ENCODE measurements at regions not wholly inside any gene's neighbourhood (a gene's known extent, or its start where the extent isn't known, plus 50 kb on each side); places are given as distances from the start of the nearest gene placed in this dataset.

DNA sequence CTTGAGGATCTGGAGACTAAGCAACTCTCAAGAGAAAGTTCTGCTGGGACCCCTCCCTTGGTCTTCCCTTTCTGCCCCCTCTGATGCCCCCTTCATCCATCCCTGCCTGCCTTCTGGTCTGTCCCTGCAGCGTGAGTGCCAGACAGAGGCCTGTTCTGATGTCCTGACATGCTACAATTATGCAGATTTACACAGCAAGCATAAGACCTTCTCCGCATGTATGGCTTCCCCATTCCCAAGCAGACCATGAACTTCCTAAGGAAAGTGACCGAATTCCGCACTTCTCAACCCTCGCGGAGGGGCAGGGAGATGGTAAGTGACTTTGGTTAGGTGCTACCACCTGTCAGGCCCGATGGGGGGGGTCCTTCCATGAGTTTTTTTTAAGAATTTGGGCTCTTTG, 150.1 kb upstream of the SDK2 start:
- Mint-ChIP-seq H3K27ac (no peak overlapping the region), H3K9me3 (no peaks in the 10 kb centered on the region), H3K4me1 (ENCODE audit: low read depth) (no peaks in the 10 kb centered on the region), H3K4me3 (no peak overlapping the region), H3K36me3 (ENCODE audit: low read depth) (no peaks in the 10 kb centered on the region), H3K27me3 (ENCODE audit: low read depth) (no peaks in the 10 kb centered on the region)

DNA sequence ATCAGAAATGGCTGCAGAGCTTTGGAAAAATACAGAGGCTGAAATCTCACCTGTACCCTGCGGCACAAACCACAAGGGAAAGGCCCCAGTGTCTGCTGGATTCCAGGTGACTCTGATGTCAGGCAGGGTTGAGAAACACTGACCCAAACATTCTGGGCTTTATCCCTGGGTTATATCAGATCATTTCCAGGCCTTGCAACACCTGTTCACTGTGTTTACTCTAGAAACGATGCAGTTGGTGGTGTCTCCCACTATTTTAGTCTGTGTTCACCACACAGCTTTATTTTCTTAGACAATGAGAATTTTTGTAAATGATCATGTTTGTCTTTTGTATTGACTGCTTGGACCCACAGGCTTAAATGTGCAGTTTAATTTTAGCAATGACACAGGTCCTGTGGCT, 151.5 kb upstream of the SDK2 start:
- Mint-ChIP-seq H3K4me1 (ENCODE audit: low read depth) (no peaks in the 10 kb centered on the region), H3K36me3 (ENCODE audit: low read depth) (no peaks in the 10 kb centered on the region), H3K9me3 (no peaks in the 10 kb centered on the region), H3K4me3 (no peak overlapping the region), H3K27me3 (ENCODE audit: low read depth) (no peaks in the 10 kb centered on the region), H3K27ac (no peak overlapping the region)

DNA sequence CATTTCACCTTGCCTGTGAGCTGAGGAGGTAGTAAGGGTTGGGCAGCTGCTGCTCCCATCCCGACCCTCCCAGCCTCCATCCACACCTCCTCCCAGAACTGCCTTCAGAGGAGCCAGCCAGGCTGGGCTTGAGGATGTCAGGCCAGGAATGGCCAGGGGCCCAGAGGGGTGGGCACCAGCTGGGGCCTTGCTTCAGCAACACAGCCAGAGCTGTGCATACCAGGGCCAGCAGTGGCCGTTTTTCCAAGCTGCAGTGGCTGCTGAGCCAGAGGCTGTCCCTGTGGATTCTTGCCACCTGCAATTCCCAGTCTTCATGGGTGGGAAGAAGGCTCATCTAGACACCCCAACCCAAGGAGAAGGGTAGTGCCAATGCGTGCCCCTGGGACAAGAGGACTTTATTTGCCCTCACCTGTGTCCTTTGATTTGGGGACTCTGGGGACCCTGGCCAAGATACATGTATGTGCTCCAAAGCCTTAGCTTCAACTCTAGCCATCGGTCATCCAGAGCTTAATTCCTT, 153.4 kb upstream of the SDK2 start:
- no peaks in the 10 kb centered on the region for H3K27me3 Mint-ChIP-seq (ENCODE audit: low read depth)
- no peaks in the 10 kb centered on the region for H3K4me1 Mint-ChIP-seq (ENCODE audit: low read depth)
- no peak overlapping the region for H3K4me3 Mint-ChIP-seq
- H3K36me3 Mint-ChIP-seq (ENCODE audit: low read depth): no peaks in the 10 kb centered on the region
- H3K9me3 Mint-ChIP-seq: no peaks in the 10 kb centered on the region
- H3K27ac Mint-ChIP-seq: no peak overlapping the region

DNA sequence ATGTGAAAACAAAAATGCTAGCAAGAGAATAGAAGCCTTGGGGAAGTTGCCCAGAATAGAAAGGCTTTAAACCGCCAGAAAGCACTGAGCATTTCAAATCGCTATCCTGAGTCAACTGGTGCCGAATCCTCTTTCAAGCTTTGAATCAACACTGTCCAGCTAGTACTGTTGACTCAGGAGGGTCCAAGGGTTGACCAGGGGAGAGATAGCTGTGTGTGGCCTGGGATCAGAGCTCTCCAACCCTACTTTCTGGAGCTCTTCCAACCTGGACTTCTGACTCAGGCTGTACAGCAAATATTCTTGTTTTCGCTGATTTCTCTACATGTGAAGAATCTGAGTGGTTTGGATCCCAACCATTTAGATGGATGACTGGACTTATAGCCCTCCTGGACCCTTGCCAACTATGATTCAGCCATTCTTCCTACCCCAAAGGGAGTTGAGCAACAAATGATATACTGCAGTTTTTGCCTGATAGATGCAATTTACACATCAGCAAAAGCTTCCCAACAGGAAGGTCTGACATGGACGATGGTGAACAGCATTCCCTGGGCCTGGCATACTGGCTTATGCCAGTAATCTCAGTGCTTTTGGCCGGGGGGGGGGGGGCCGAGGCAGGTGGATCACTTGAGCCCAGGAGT, 154.0 kb upstream of the SDK2 start:
- no peaks in the 10 kb centered on the region for H3K9me3 Mint-ChIP-seq
- H3K27ac Mint-ChIP-seq: no peak overlapping the region
- no peaks in the 10 kb centered on the region for H3K36me3 Mint-ChIP-seq (ENCODE audit: low read depth)
- no peaks in the 10 kb centered on the region for H3K27me3 Mint-ChIP-seq (ENCODE audit: low read depth)
- H3K4me1 Mint-ChIP-seq (ENCODE audit: low read depth): no peaks in the 10 kb centered on the region
- H3K4me3 Mint-ChIP-seq: no peak overlapping the region

DNA sequence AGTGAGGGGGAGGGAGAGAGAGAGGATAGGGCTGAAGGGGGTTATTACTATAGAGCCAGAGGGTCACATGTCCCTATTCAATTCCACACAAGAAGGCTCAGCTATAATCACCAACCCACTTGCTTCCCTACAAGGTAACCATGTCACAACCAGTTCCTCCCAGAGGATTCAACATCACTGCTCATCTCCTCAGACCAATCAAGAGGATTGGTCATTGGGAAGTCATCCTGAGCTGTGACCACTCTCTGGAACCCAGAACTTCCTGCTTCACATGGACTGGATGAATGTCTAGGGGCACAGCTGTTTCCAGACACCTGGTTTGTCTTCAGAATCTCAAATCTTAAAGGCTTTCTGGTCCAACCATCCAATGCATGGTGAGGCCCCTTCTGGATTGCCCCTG, 154.9 kb upstream of the SDK2 start:
- Mint-ChIP-seq H3K4me1 (ENCODE audit: low read depth) (no peaks in the 10 kb centered on the region), H3K4me3 (no peak overlapping the region), H3K36me3 (ENCODE audit: low read depth) (no peaks in the 10 kb centered on the region), H3K27ac (no peak overlapping the region), H3K27me3 (ENCODE audit: low read depth) (no peaks in the 10 kb centered on the region), H3K9me3 (no peaks in the 10 kb centered on the region)

DNA sequence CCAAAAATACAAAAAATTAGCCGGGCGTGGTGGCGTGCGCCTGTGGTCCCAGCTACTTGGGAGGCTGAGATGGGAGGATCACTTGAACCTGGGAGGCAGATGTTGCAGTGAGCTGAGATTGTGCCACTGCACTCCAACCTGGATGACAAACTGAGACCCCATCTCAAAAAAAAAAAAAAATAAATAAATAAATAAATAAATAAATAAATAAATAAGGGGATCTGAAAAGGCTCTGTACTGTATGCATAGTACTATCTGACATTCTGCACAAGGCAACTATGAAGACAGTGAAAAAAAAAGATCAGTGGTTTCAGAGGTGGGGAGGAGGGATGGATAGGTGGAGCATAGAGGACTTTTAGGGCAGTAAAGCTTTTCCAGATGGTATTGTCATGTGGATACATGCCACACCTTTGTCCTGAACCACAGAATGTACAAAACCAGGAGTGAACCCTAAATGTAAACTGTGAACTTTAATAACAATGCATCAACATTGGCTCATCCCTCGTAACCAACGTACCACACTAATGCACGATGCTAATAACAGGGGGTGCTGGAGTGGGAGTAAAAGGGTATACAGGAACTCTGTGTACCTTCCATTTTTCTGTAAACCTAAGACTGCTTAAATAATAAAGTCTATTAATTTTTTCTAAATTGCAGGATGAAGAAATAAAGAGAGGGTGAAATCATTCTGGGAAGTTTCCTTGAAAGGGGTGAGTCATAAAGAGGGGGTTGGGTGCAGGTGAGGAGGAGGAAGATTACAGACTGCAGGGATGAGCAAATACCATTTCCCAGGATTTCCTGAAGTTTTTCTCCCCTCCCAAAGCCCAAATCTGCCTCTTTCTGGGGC, 155.8 kb upstream of the SDK2 start:
- H3K9me3 Mint-ChIP-seq: no peaks in the 10 kb centered on the region
- no peak overlapping the region for H3K27ac Mint-ChIP-seq
- H3K4me1 Mint-ChIP-seq (ENCODE audit: low read depth): no peaks in the 10 kb centered on the region
- H3K4me3 Mint-ChIP-seq: no peak overlapping the region
- H3K27me3 Mint-ChIP-seq (ENCODE audit: low read depth): no peaks in the 10 kb centered on the region
- H3K36me3 Mint-ChIP-seq (ENCODE audit: low read depth): no peaks in the 10 kb centered on the region

DNA sequence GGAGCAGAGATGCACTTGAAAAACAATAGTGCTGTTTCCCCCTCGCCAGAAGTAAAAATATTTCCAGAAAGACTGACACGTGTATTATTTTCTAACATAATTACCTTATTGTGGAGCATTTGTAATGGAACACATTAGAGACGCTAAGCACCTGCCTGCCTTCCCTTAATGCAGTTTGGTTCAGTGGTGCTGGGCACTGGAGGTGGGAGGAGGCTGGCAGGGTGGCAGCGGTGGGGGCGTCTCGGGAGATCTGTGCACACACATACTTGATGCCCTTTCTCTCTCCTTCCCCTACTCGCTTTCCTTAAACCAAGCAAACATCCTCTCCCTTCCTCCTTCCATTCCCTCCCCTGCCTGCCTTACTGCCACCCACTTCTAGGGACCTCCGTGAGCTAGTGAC, 156.6 kb upstream of the SDK2 start:
- Mint-ChIP-seq H3K4me3 (no peak overlapping the region), H3K27me3 (ENCODE audit: low read depth) (peaks cover 3% of the 10 kb centered on the region), H3K9me3 (peaks cover 6% of the 10 kb centered on the region), H3K4me1 (ENCODE audit: low read depth) (no peaks in the 10 kb centered on the region), H3K27ac (no peak overlapping the region), H3K36me3 (ENCODE audit: low read depth) (no peaks in the 10 kb centered on the region)

DNA sequence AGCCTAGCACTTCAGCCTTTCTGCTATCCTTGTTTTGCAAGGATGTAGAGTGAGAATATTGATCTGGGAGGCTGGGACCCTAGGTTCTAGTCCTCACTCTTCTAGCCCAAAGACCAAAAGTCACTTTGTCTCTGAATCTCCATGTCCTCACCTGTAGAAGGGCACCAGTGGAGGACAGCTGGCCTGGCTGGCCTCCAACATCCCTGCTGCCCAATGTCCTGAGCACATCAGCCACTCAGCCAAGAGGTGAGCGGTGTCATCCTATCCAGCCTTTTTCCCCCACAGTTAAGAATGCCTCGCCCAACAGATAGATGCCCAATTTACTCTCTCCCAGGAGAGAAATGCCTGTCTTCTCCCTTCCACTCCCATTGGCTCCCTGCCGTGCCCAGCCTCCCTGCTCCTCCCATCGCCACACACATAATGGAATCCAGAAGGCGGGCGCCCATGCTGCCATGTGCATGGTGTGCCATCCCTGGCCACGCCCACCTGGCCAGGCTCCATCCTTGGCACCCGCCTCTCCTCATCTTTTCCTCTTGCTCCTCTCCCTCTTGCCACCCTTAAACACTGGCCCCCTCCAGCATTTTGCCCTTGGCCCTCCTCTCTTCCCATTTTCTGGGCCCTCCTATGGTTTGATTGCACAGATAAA, 157.3 kb upstream of the SDK2 start:
- Mint-ChIP-seq H3K27me3 (ENCODE audit: low read depth) (peaks cover 3% of the 10 kb centered on the region), H3K9me3 (peaks cover 7% of the 10 kb centered on the region), H3K27ac (no peak overlapping the region), H3K36me3 (ENCODE audit: low read depth) (no peaks in the 10 kb centered on the region), H3K4me1 (ENCODE audit: low read depth) (no peaks in the 10 kb centered on the region), H3K4me3 (no peak overlapping the region)

DNA sequence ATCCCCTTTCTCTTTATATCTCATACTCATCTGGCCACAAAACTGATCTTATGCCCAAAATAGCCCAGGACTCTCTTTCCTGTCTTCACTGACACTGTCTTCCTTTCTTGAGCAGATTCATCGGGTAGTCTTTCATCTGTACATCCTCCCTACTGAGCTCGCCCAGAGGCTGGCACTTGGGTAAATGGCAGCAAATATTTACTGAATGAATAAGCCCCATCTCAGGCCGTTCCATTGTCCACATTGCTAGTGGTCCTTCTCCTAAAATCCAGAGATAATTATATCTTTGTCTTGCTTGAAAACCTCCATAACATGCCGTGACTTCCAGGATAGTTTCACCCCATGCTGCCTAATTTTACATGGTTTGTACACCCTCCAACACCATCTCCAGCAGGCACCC, 158.1 kb upstream of the SDK2 start:
- Mint-ChIP-seq H3K4me3 (no peak overlapping the region), H3K27me3 (ENCODE audit: low read depth) (peaks cover 3% of the 10 kb centered on the region), H3K9me3 (peaks cover 7% of the 10 kb centered on the region), H3K36me3 (ENCODE audit: low read depth) (no peaks in the 10 kb centered on the region), H3K27ac (no peak overlapping the region), H3K4me1 (ENCODE audit: low read depth) (no peaks in the 10 kb centered on the region)

DNA sequence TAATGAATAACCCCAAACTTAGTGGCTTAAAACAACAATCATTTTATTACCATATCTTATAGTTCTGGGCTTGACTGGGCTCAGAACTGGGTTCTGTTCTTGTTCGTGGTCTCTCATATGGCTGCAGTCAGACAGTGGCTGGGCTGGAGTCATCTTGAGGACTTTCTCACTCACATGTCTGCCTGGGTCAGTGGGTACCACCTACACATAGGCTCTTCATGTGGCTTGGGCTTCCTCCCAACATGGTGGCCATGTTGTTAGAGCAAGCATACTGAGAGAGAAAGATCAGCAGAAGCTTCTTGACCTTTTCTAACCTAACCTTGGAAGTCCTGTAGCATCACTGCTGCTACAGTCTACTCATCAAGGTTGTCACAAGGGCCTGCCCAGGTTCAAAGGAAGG, 158.6 kb upstream of the SDK2 start:
- no peak overlapping the region for H3K27ac Mint-ChIP-seq
- H3K27me3 Mint-ChIP-seq (ENCODE audit: low read depth): peaks cover 3% of the 10 kb centered on the region

DNA sequence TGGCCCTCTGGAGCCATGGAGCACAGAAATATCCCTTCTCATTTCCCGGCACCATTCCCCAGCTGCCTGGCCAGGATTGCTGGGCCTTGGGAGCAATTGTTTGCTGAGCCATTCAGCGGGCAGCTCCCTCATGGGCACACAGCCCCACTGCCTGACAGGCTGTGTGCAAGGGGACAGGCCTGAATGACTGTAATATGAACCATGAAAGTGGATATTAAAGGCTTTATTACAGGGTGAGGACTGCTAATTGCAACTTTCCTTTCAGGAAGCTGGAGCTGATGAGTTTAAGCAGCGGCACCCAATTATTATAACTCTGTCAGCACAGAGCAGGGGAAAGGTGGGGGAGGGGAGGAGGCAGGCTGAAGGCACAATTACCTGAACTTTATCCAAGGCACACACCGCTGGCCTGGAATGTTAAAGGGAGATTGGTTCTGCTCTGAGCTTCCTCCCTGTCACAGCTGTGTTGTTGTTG, 159.8 kb upstream of the SDK2 start:
- no peaks in the 10 kb centered on the region for H3K36me3 Mint-ChIP-seq (ENCODE audit: low read depth)
- no peak overlapping the region for H3K27ac Mint-ChIP-seq
- H3K27me3 Mint-ChIP-seq (ENCODE audit: low read depth): peaks cover 3% of the 10 kb centered on the region
- no peak overlapping the region for H3K4me3 Mint-ChIP-seq
- H3K4me1 Mint-ChIP-seq (ENCODE audit: low read depth): no peaks in the 10 kb centered on the region
- peaks cover 7% of the 10 kb centered on the region for H3K9me3 Mint-ChIP-seq

More for the DNA sequence above, 158.6 kb upstream of the SDK2 start:
- no peaks in the 10 kb centered on the region for H3K4me1 Mint-ChIP-seq (ENCODE audit: low read depth)
- no peak overlapping the region for H3K4me3 Mint-ChIP-seq
- peaks cover 7% of the 10 kb centered on the region for H3K9me3 Mint-ChIP-seq
- H3K36me3 Mint-ChIP-seq (ENCODE audit: low read depth): no peaks in the 10 kb centered on the region

DNA sequence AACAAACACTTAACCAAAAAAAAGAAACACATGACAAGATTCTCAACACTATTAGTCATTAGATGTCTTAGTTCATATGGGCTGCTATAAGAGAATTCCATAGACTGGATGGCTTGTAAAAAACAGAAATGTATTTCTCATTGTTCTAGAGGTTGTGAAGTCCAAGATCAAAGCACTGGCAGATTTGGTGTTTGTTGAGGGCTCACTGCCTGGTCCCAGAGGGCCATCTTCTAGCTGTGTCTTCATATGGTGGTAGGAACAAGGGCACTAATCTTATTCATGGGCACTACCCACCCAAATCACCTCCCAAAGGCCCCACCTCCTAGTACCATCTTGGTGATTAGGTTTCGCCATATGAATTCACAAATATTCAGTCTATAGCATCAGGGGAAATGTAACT, 162.5 kb upstream of the SDK2 start:
- Mint-ChIP-seq H3K4me1 (ENCODE audit: low read depth) (no peaks in the 10 kb centered on the region), H3K27me3 (ENCODE audit: low read depth) (peaks cover 3% of the 10 kb centered on the region), H3K4me3 (no peak overlapping the region), H3K27ac (no peak overlapping the region), H3K9me3 (peaks cover 7% of the 10 kb centered on the region), H3K36me3 (ENCODE audit: low read depth) (no peaks in the 10 kb centered on the region)

DNA sequence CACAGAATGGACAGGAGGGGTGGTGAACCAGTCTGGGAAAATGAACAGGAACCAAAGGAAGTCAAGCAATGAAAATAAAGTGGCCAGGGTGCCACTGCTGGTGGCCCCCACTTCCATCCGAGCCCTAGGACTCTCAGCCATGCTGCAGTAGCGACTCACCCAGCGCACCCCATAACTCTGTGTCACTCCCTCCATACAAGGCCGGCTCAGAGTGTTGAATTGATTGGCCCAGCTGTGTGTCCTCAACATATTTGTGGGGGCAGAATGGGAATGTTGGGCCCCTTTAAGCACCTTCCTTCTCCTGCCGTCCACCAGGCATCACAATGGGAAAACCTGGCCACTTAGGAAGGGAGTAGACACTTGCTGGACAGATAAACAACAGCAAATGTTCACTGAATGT, 169.0 kb upstream of the SDK2 start:
- no peaks in the 10 kb centered on the region for H3K36me3 Mint-ChIP-seq (ENCODE audit: low read depth)
- no peak overlapping the region for H3K4me3 Mint-ChIP-seq
- no peak overlapping the region for H3K27ac Mint-ChIP-seq
- no peaks in the 10 kb centered on the region for H3K4me1 Mint-ChIP-seq (ENCODE audit: low read depth)
- no peaks in the 10 kb centered on the region for H3K9me3 Mint-ChIP-seq
- H3K27me3 Mint-ChIP-seq (ENCODE audit: low read depth): no peaks in the 10 kb centered on the region

DNA sequence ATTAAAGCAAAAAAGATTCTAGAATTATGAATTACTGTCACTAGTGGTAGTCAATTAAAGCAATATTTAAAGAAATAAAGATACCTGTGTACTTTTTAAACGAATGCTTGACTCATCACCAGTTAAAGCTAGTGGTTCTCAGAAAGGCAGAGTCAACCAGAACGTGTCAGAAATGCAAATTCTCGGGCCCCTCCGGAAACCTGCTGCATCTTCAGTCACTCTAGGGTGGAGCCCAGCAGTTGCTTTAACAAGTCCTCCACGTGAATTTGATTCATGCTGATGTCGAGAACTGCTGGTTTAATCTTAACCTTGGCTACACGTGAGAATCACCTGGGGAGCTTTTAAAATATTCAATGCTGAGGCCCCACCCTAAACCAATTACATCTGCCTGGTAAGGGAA, 169.8 kb upstream of the SDK2 start:
- Mint-ChIP-seq H3K4me1 (ENCODE audit: low read depth) (no peaks in the 10 kb centered on the region), H3K9me3 (peaks cover 3% of the 10 kb centered on the region), H3K36me3 (ENCODE audit: low read depth) (no peaks in the 10 kb centered on the region), H3K27me3 (ENCODE audit: low read depth) (no peaks in the 10 kb centered on the region), H3K27ac (no peak overlapping the region), H3K4me3 (no peak overlapping the region)

DNA sequence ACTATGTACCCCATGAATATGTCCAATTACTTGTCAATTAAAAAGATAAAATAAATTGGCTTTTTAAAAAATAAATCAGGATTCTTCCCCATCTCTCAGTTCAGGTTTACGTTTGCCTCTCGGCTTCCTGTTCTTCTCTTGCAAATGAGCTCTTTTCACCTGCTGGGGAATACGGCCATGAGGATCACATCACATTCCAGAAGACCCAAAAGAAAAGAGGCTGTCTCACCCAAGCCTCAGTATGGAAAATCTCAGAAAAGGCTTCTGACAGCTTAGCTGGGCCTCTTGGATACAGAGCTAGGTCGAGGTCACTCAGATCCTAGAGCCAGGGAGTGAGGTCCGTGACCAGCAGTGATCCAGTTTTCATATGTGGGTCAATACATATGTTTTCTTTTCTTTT, 171.2 kb upstream of the SDK2 start:
- Mint-ChIP-seq H3K4me1 (ENCODE audit: low read depth) (no peaks in the 10 kb centered on the region), H3K36me3 (ENCODE audit: low read depth) (no peaks in the 10 kb centered on the region), H3K9me3 (peaks cover 3% of the 10 kb centered on the region), H3K4me3 (no peak overlapping the region), H3K27me3 (ENCODE audit: low read depth) (no peaks in the 10 kb centered on the region), H3K27ac (no peak overlapping the region)
